Spinal cord (tissue), 9 donors: ENCODE measurements at regions not wholly inside any gene's neighbourhood (a gene's known extent, or its start where the extent isn't known, plus 50 kb on each side); places are given as distances from the start of the nearest gene placed in this dataset.

Source experiments
- DNase-seq, 6 donors: peaks; one replicate each; pipeline versions ENCODE4 v3.0.0 to v3.0.0-alpha.2; 2013 to 2015; ENCODE audit warnings: low spot score in 6 of 6, low read depth in 4 of 6
- H3K27ac ChIP-seq: one replicate; pipeline ENCODE4 v1.5.1; 2013; ENCODE audit warnings: low read depth, low read length, control low read depth
- H3K27me3 ChIP-seq: one replicate; pipeline ENCODE4 v1.6.1; 2013; ENCODE audit warnings: low read length; ENCODE audit not compliant: control insufficient read depth, insufficient read depth
- H3K36me3 ChIP-seq: one replicate; pipeline ENCODE4 v1.6.1; 2013; ENCODE audit warnings: low read length; ENCODE audit not compliant: control insufficient read depth, insufficient read depth
- H3K4me1 ChIP-seq: one replicate; pipeline ENCODE4 v1.6.1; 2013; ENCODE audit warnings: low read length; ENCODE audit not compliant: control insufficient read depth, insufficient read depth
- H3K4me3 ChIP-seq: one replicate; pipeline ENCODE4 v1.5.1; 2013; ENCODE audit warnings: low read depth, low read length, control low read depth
- H3K9me3 ChIP-seq: one replicate; pipeline ENCODE4 v1.6.1; 2013; ENCODE audit warnings: low read length; ENCODE audit not compliant: control insufficient read depth, insufficient read depth
- WGBS: methylation state at CpG from one replicate; pipeline ENCODE4 v1.1.5; 2013; ENCODE audit warnings: missing lambda C conversion rate; ENCODE audit not compliant: insufficient coverage; 5-methylcytosine and 5-hydroxymethylcytosine counted together
- donor health status: healthy.

- no peaks in the 10 kb centered on the region for H3K36me3 ChIP-seq
- DNase-seq: no peak
- no peak overlapping the region for H3K4me3 ChIP-seq
- no peaks in the 10 kb centered on the region for H3K9me3 ChIP-seq
- no peaks in the 10 kb centered on the region for H3K27me3 ChIP-seq
- WGBS: no CpG with 5 or more reads among the region's 2 CpGs
- H3K27ac ChIP-seq: no peak overlapping the region
- no peaks in the 10 kb centered on the region for H3K4me1 ChIP-seq
Measured at GRCh38 chr16:48487287-48487686, 102.1 kb upstream of the SIAH1 start.

- H3K4me3 ChIP-seq: no peak overlapping the region
- H3K4me1 ChIP-seq: no peaks in the 10 kb centered on the region
- no peaks in the 10 kb centered on the region for H3K9me3 ChIP-seq
- no peak overlapping the region for H3K27ac ChIP-seq
- no peak for DNase-seq
- WGBS: 29% methylated on average over 2 of the region's 2 CpGs
- H3K36me3 ChIP-seq: no peaks in the 10 kb centered on the region
- no peaks in the 10 kb centered on the region for H3K27me3 ChIP-seq
Measured at GRCh38 chr16:48481772-48482171, 96.6 kb upstream of the SIAH1 start.

GRCh38 chr16:48481211-48481610, 96.0 kb upstream of the SIAH1 start:
- Histone ChIP-seq H3K36me3 (no peaks in the 10 kb centered on the region), H3K4me1 (no peaks in the 10 kb centered on the region), H3K4me3 (no peak overlapping the region), H3K27me3 (no peaks in the 10 kb centered on the region), H3K9me3 (no peaks in the 10 kb centered on the region), H3K27ac (no peak overlapping the region)
- no CpG with 5 or more reads among the region's 1 CpG for WGBS
- peak in 1 of 6 donors; percentile 79 for DNase-seq

GRCh38 chr16:48479955-48480354, 94.7 kb upstream of the SIAH1 start:
- Histone ChIP-seq H3K27ac (no peak overlapping the region), H3K4me1 (no peaks in the 10 kb centered on the region), H3K9me3 (no peaks in the 10 kb centered on the region), H3K4me3 (no peak overlapping the region), H3K36me3 (no peaks in the 10 kb centered on the region), H3K27me3 (no peaks in the 10 kb centered on the region)
- 100% methylated on average over 2 of the region's 2 CpGs for WGBS
- DNase-seq: no peak

- 44% methylated on average over 2 of the region's 3 CpGs for WGBS
- Histone ChIP-seq H3K27ac (no peak overlapping the region), H3K27me3 (no peaks in the 10 kb centered on the region), H3K4me3 (no peak overlapping the region), H3K9me3 (no peaks in the 10 kb centered on the region), H3K4me1 (no peaks in the 10 kb centered on the region), H3K36me3 (no peaks in the 10 kb centered on the region)
- peak in 1 of 6 donors; percentile 52 for DNase-seq
Measured at GRCh38 chr16:48479329-48479728, 94.1 kb upstream of the SIAH1 start.

- no peak overlapping the region for H3K27ac ChIP-seq
- H3K9me3 ChIP-seq: no peaks in the 10 kb centered on the region
- no peak for DNase-seq
- H3K27me3 ChIP-seq: no peaks in the 10 kb centered on the region
- no peaks in the 10 kb centered on the region for H3K4me1 ChIP-seq
- H3K36me3 ChIP-seq: no peaks in the 10 kb centered on the region
- H3K4me3 ChIP-seq: no peak overlapping the region
- 36% methylated on average over 3 of the region's 5 CpGs for WGBS
Measured at GRCh38 chr16:48478393-48478792, 93.2 kb upstream of the SIAH1 start.

- Histone ChIP-seq H3K4me3 (no peak overlapping the region), H3K9me3 (no peaks in the 10 kb centered on the region), H3K27me3 (no peaks in the 10 kb centered on the region), H3K27ac (no peak overlapping the region), H3K36me3 (no peaks in the 10 kb centered on the region), H3K4me1 (no peaks in the 10 kb centered on the region)
- no peak for DNase-seq
- 93% methylated on average over 3 of the region's 5 CpGs for WGBS
Measured at GRCh38 chr16:48471435-48471834, 86.2 kb upstream of the SIAH1 start.

- Histone ChIP-seq H3K4me3 (no peak overlapping the region), H3K4me1 (no peaks in the 10 kb centered on the region), H3K27me3 (no peaks in the 10 kb centered on the region), H3K36me3 (no peaks in the 10 kb centered on the region), H3K27ac (no peak overlapping the region), H3K9me3 (no peaks in the 10 kb centered on the region)
- 86% methylated on average over 7 of the region's 11 CpGs for WGBS
- DNase-seq: no peak
Measured at GRCh38 chr16:48462106-48462740, 77.0 kb upstream of the SIAH1 start.

GRCh38 chr16:48459167-48459566, 74.0 kb upstream of the SIAH1 start:
- Histone ChIP-seq H3K27me3 (no peaks in the 10 kb centered on the region), H3K36me3 (no peaks in the 10 kb centered on the region), H3K9me3 (no peaks in the 10 kb centered on the region), H3K27ac (no peak overlapping the region), H3K4me1 (no peaks in the 10 kb centered on the region), H3K4me3 (no peak overlapping the region)
- WGBS: no CpG with 5 or more reads among the region's 3 CpGs
- DNase-seq: no peak

- no peaks in the 10 kb centered on the region for H3K27me3 ChIP-seq
- H3K4me1 ChIP-seq: no peaks in the 10 kb centered on the region
- no peaks in the 10 kb centered on the region for H3K9me3 ChIP-seq
- no peak for DNase-seq
- no peaks in the 10 kb centered on the region for H3K36me3 ChIP-seq
- WGBS: 100% methylated on average over 3 of the region's 7 CpGs
- H3K27ac ChIP-seq: no peak overlapping the region
- no peak overlapping the region for H3K4me3 ChIP-seq
Measured at GRCh38 chr16:48454051-48454450, 68.8 kb upstream of the SIAH1 start.
